Activated CD8-positive, alpha-beta memory T cell treated with anti-CD3 and anti-CD28 coated beads, Interleukin-2, amount 10 ng/mL, durations not matched to agents 7 days and 5 days (primary cell): ENCODE measurements at regions not wholly inside any gene's neighbourhood (a gene's known extent, or its start where the extent isn't known, plus 50 kb on each side); places are given as distances from the start of the nearest gene placed in this dataset.

Experiments
- ATAC-seq: fragments of 150-1000 bp; cut with Tn5 transposase; one replicate; pipeline ENCODE4 v1.10.0; 2021; ENCODE audit warnings: moderate library complexity
- CTCF ChIA-PET: fragments of 350-600 bp; sonication (Branson Sonifier 250); formaldehyde crosslinking; loops from one replicate; lab custom pipeline; 2021; ENCODE audit warnings: antibody characterized with exemption; lab: Charles Lee
- DNase-seq: peaks from one replicate; pipeline ENCODE4 v3.0.0-alpha.2; 2020
- H3K27ac Mint-ChIP-seq: one replicate; pipeline ENCODE4 v1.8.0; 2021; ENCODE audit warnings: mild to moderate bottlenecking, mixed read lengths
- H3K27me3 Mint-ChIP-seq: one replicate; pipeline ENCODE4 v1.8.0; 2021; ENCODE audit warnings: mixed read lengths
- H3K36me3 Mint-ChIP-seq: one replicate; pipeline ENCODE4 v1.8.0; 2021; ENCODE audit warnings: mild to moderate bottlenecking, mixed read lengths
- H3K4me1 Mint-ChIP-seq: one replicate; pipeline ENCODE4 v1.8.0; 2021; ENCODE audit warnings: mixed read lengths
- H3K4me3 Mint-ChIP-seq: one replicate; pipeline ENCODE4 v1.8.0; 2021; ENCODE audit warnings: mild to moderate bottlenecking, moderate library complexity, mixed read lengths
- H3K9me3 Mint-ChIP-seq: one replicate; pipeline ENCODE4 v1.8.0; 2022; ENCODE audit warnings: low read depth, mixed read lengths

GRCh38 chr6:4671587-4672115 is 104.6 kb upstream of the CDYL start:
- no peak for ATAC-seq
- Mint-ChIP-seq H3K27me3 (no peaks in the 10 kb centered on the region), H3K4me1 (no peaks in the 10 kb centered on the region), H3K36me3 (no peaks in the 10 kb centered on the region), H3K9me3 (no peaks in the 10 kb centered on the region), H3K4me3 (no peak overlapping the region), H3K27ac (no peak overlapping the region)
- CTCF ChIA-PET, result no interaction called here
- no peak for DNase-seq

- ATAC-seq (no peak), DNase-seq (no peak)
- Mint-ChIP-seq H3K27me3 (no peaks in the 10 kb centered on the region), H3K27ac (no peak overlapping the region), H3K4me3 (no peak overlapping the region), H3K4me1 (no peaks in the 10 kb centered on the region), H3K9me3 (no peaks in the 10 kb centered on the region), H3K36me3 (no peaks in the 10 kb centered on the region)
- CTCF ChIA-PET, result no interaction called here
These were observed 105.3 kb upstream of the CDYL start for GRCh38 chr6:4670824-4671409.

- no peaks in the 10 kb centered on the region for H3K9me3 Mint-ChIP-seq
- CTCF ChIA-PET, result no interaction called here
- H3K4me3 Mint-ChIP-seq, result no peak overlapping the region
- peaks cover 5% of the 10 kb centered on the region for H3K27me3 Mint-ChIP-seq
- no peaks in the 10 kb centered on the region for H3K36me3 Mint-ChIP-seq
- no peak for DNase-seq
- no peak overlapping the region for H3K27ac Mint-ChIP-seq
- H3K4me1 Mint-ChIP-seq, result no peaks in the 10 kb centered on the region
- ATAC-seq, result no peak
These were observed 105.9 kb upstream of the CDYL start for GRCh38 chr6:4670290-4670689.

GRCh38 chr6:4668271-4669179 is 107.7 kb upstream of the CDYL start:
- no peak overlapping the region for H3K27ac Mint-ChIP-seq
- H3K36me3 Mint-ChIP-seq, result no peaks in the 10 kb centered on the region
- no peak overlapping the region for H3K4me3 Mint-ChIP-seq

GRCh38 chr6:4667591-4667990 is 108.6 kb upstream of the CDYL start:
- H3K4me1 Mint-ChIP-seq, result no peaks in the 10 kb centered on the region
- H3K27ac Mint-ChIP-seq, result no peak overlapping the region
- H3K27me3 Mint-ChIP-seq, result peaks cover 5% of the 10 kb centered on the region
- no peaks in the 10 kb centered on the region for H3K36me3 Mint-ChIP-seq
- H3K9me3 Mint-ChIP-seq, result no peaks in the 10 kb centered on the region
- CTCF ChIA-PET, result no interaction called here
- DNase-seq (no peak), ATAC-seq (no peak)
- H3K4me3 Mint-ChIP-seq, result no peak overlapping the region

More at GRCh38 chr6:4668271-4669179, 107.7 kb upstream of the CDYL start:
- H3K4me1 Mint-ChIP-seq, result no peaks in the 10 kb centered on the region
- no peaks in the 10 kb centered on the region for H3K9me3 Mint-ChIP-seq
- H3K27me3 Mint-ChIP-seq, result peaks cover 5% of the 10 kb centered on the region
- CTCF ChIA-PET, result no interaction called here
- DNase-seq (no peak), ATAC-seq (no peak)

GRCh38 chr6:4666886-4667513 is 109.2 kb upstream of the CDYL start:
- H3K4me3 Mint-ChIP-seq, result no peak overlapping the region
- H3K27ac Mint-ChIP-seq, result no peak overlapping the region
- ATAC-seq (no peak), DNase-seq (no peak)
- H3K9me3 Mint-ChIP-seq, result no peaks in the 10 kb centered on the region
- H3K27me3 Mint-ChIP-seq, result peaks cover 5% of the 10 kb centered on the region
- CTCF ChIA-PET, result no interaction called here
- H3K36me3 Mint-ChIP-seq, result no peaks in the 10 kb centered on the region
- H3K4me1 Mint-ChIP-seq, result no peaks in the 10 kb centered on the region

GRCh38 chr6:4665489-4666417 is 110.5 kb upstream of the CDYL start:
- H3K4me3 Mint-ChIP-seq, result no peak overlapping the region
- no peaks in the 10 kb centered on the region for H3K36me3 Mint-ChIP-seq
- no peaks in the 10 kb centered on the region for H3K9me3 Mint-ChIP-seq
- no peak overlapping the region for H3K27ac Mint-ChIP-seq
- no peak for DNase-seq
- peaks cover 5% of the 10 kb centered on the region for H3K27me3 Mint-ChIP-seq
- H3K4me1 Mint-ChIP-seq, result no peaks in the 10 kb centered on the region
- ATAC-seq, result no peak
- CTCF ChIA-PET, result no interaction called here

- no peak overlapping the region for H3K27ac Mint-ChIP-seq
- no peak for DNase-seq
- no peaks in the 10 kb centered on the region for H3K9me3 Mint-ChIP-seq
- H3K4me1 Mint-ChIP-seq, result no peaks in the 10 kb centered on the region
- H3K4me3 Mint-ChIP-seq, result no peak overlapping the region
- CTCF ChIA-PET, result no interaction called here
- H3K27me3 Mint-ChIP-seq, result peaks cover 5% of the 10 kb centered on the region
- H3K36me3 Mint-ChIP-seq, result no peaks in the 10 kb centered on the region
- no peak for ATAC-seq
These were observed 111.3 kb upstream of the CDYL start for GRCh38 chr6:4664911-4665310.

GRCh38 chr6:4664117-4664626 is 112.0 kb upstream of the CDYL start:
- CTCF ChIA-PET, result no interaction called here
- ATAC-seq, result no peak
- Mint-ChIP-seq H3K4me1 (no peaks in the 10 kb centered on the region), H3K4me3 (no peak overlapping the region), H3K27me3 (peaks cover 5% of the 10 kb centered on the region), H3K36me3 (no peaks in the 10 kb centered on the region), H3K9me3 (no peaks in the 10 kb centered on the region), H3K27ac (no peak overlapping the region)
- no peak for DNase-seq

- no peak overlapping the region for H3K4me3 Mint-ChIP-seq
- no peaks in the 10 kb centered on the region for H3K4me1 Mint-ChIP-seq
- no peaks in the 10 kb centered on the region for H3K36me3 Mint-ChIP-seq
- DNase-seq, result no peak
- CTCF ChIA-PET, result no interaction called here
- no peak for ATAC-seq
- H3K9me3 Mint-ChIP-seq, result no peaks in the 10 kb centered on the region
- H3K27me3 Mint-ChIP-seq, result peaks cover 13% of the 10 kb centered on the region
- no peak overlapping the region for H3K27ac Mint-ChIP-seq
These were observed 113.3 kb upstream of the CDYL start for GRCh38 chr6:4662886-4663285.

- DNase-seq (no peak), ATAC-seq (no peak)
- Mint-ChIP-seq H3K27ac (no peak overlapping the region), H3K4me1 (no peaks in the 10 kb centered on the region), H3K4me3 (no peak overlapping the region), H3K9me3 (no peaks in the 10 kb centered on the region), H3K36me3 (no peaks in the 10 kb centered on the region), H3K27me3 (peaks cover 16% of the 10 kb centered on the region)
- CTCF ChIA-PET, result no interaction called here
These were observed 114.8 kb upstream of the CDYL start for GRCh38 chr6:4661391-4661790.

GRCh38 chr6:4660377-4661321 is 115.6 kb upstream of the CDYL start:
- CTCF ChIA-PET, result no interaction called here
- H3K4me1 Mint-ChIP-seq, result no peaks in the 10 kb centered on the region

More at GRCh38 chr6:4660377-4661321, 115.6 kb upstream of the CDYL start:
- Mint-ChIP-seq H3K4me3 (no peak overlapping the region), H3K9me3 (no peaks in the 10 kb centered on the region), H3K27ac (no peak overlapping the region), H3K36me3 (no peaks in the 10 kb centered on the region), H3K27me3 (peaks cover 17% of the 10 kb centered on the region)
- ATAC-seq, result no peak
- no peak for DNase-seq
